CMK (cell line): ENCODE measurements at regions not wholly inside any gene's neighbourhood (a gene's known extent, or its start where the extent isn't known, plus 50 kb on each side); places are given as distances from the start of the nearest gene placed in this dataset.

Source experiments
- DNase-seq: peaks from one replicate; pipeline ENCODE4 v3.0.0-alpha.2; 2010; ENCODE audit warnings: low read depth

GRCh38 chr2:208545403-208546042 is 138.9 kb downstream of the PTH2R start:
- DNase-seq, result no peak

GRCh38 chr2:208546107-208546506 is 139.5 kb downstream of the PTH2R start:
- no peak for DNase-seq

GRCh38 chr2:208546860-208547650 is 140.5 kb downstream of the PTH2R start:
- DNase-seq, result no peak

GRCh38 chr2:208548700-208549099 is 142.1 kb downstream of the PTH2R start:
- no peak for DNase-seq

GRCh38 chr2:208549546-208550158 is 143.1 kb downstream of the PTH2R start:
- no peak for DNase-seq

GRCh38 chr2:208552943-208553342 is 146.4 kb downstream of the PTH2R start:
- no peak for DNase-seq

DNA sequence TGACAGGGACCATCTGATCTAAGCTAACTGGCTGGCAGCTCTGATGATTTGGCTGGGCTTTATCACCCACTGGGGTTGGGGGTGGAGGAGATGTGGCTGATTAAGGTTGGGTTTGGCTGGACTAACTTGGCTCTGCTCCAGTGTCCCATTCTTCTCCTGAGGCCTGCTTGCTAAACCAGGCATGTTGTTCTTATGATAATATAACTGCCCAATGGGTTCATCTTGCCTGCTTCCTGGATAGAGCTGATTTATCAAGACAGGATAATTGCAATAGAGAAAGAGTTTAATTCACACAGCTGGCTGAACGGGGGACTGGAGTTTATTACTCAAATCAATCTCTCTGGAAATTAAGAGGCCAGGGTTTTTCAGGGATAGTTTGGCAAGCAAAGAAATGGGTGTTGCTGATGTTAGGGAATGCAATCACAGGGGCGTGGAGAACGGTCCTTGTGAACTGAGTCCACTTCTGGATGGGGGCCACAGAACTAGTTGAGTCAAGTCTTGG is 150.4 kb downstream of the PTH2R start:
- no peak for DNase-seq

DNA sequence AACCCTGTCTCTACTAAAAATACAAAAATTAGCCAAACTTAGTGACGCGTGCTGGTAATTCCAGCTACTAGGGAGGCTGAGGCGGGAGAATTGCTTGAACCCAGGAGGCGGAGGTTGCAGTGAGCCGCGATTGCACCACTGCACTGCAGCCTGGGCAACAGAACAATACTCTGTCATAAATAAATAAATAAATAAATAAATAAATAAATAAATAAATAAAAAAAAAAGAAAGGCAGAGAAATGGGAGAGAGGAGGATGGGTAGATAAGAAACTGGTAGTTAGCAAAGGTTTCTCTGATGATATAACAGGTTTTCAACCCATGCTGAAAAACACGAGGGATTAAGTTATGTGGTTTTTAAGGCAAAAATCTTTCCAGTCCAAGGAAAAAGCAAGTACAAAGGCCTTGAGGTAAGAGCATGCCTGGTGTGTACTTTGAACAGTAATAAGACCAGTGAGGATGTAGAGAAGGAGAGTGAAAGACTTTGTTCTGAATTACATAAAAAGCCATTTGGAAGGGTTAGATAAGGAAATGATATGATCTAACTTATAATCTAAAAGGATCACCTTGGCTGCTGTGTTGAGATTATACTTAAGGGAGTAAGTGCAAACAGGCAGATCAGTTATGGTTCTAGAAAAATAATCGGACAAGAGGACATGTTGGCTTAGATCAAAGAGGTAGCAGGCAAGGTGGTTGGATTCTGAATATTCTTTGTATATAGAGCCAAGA is 159.3 kb downstream of the PTH2R start:
- DNase-seq, result peak; percentile 45

DNA sequence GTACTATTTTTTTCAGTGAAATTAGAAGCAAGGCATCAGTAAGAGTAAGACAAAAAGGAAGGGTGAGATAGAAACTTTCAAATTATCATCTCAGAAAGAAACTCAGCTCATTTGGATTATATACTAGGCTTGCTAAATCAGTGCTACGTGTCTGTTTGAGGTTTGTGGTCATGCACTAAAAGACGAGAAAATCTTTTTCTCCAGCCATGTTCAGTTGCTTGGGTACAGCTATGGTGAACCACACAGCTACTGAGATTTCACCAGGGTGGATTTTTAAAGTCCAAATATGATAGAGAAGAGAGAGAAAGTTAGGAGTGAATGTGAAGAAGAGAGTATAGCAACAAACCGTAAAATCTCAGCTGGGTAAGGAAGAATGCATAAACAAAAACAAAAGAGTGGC is 161.6 kb downstream of the PTH2R start:
- DNase-seq, result no peak

DNA sequence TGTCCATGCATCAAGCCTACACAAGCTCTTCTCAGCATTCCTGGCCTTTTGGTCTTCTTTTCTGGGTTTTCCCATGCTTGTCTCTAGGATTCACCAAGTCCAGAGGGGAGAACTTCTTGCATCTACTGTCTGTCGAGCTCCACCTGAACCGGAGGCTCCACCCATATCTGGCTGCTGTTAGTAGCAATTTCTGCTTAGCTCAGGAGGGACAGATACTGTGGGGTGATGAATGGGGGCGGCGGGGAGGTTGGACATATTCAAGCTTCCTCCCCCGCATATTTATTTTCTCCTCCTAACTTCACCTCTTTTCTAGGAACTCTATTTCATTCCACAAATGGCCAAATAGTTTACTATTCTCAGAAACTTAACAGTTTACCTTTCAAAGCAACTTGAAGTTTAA is 163.5 kb downstream of the PTH2R start:
- no peak for DNase-seq

- no peak for DNase-seq
Observed at GRCh38 chr2:208570851-208571763, 164.5 kb downstream of the PTH2R start.

DNA sequence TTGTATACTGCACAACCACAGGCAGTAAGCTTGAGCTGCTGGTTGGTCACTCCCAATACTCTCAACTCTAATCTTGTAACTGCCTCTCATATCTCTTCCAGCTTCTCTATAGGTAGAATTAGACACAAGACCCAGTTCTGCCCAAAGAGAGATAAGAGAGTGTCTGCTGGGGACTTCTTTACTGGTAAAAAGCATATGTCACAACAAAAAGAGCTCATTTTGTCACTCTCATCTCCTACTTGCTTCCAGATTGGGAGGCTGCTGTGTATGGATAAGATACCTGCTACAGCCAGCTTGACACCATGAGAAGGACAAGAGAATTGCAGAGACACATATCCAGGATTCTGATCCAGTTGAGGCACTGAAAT is 165.2 kb downstream of the PTH2R start:
- DNase-seq, result no peak

DNA sequence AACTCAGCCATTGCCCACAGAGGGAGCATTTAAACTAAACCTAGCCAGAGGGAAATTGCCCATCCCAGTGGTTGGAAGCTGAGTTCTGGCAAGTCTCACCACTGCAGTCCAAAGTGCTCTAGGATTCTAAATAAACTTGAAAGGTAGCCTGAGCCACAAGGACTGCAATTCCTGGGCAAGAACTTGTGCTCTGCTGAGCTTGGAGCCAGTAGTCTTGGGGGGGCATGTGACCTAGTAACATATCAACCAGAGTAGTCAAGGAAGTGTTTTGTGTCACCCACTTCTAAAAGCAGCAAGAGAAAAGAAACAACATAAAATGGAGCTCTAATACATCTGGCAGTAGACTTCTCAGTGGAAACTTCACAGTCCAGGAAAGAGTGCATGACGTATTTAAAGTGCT is 167.0 kb downstream of the PTH2R start:
- no peak for DNase-seq

GRCh38 chr2:208579678-208580077 is 173.1 kb downstream of the PTH2R start:
- DNase-seq, result no peak

DNA sequence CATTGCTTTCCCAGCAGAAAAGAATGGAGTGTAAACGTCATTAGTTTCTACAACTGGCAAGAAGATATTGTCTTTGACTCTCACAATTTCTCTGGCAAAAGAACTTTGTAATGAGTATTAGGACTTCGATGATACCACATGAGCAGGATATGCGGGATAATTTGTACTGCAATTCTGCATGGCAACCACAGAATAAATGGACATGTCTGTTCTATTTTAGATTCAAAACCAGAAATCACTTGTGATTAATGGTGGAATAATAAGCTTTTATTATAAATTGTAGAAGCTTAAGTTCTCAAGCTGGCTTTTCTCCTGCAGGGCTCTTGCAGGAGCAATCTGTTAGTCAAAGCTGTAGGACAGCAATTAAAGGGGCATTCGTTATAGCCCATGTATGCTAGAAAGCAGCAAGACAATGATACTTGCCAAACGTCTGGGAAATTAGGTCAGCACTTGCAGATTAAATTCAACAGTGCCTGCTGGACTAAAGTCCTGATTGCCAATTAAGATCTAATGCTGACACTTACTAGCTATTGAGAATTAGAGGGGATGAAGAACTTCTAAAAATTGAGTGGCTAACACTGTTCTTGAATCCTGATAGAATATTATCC is 177.9 kb downstream of the PTH2R start:
- DNase-seq, result no peak

DNA sequence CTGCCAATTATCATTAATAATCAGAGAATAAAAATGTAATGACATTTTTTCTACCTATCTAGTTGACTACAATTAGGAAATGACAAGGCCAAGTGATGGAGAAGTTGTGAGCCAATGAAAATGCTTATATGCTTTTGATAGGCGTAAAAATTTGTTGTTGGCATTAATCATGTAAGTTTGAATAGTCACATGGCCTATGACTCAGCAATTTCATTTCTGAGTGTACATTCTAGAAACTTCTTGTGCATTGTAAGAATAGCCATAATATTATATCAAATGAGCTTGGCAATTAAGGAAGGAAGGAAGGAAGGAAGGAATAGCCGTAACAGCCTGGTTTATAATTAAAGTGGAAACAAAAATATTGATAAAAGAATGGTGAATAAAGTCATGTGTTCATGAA is 179.9 kb downstream of the PTH2R start:
- DNase-seq, result no peak

DNA sequence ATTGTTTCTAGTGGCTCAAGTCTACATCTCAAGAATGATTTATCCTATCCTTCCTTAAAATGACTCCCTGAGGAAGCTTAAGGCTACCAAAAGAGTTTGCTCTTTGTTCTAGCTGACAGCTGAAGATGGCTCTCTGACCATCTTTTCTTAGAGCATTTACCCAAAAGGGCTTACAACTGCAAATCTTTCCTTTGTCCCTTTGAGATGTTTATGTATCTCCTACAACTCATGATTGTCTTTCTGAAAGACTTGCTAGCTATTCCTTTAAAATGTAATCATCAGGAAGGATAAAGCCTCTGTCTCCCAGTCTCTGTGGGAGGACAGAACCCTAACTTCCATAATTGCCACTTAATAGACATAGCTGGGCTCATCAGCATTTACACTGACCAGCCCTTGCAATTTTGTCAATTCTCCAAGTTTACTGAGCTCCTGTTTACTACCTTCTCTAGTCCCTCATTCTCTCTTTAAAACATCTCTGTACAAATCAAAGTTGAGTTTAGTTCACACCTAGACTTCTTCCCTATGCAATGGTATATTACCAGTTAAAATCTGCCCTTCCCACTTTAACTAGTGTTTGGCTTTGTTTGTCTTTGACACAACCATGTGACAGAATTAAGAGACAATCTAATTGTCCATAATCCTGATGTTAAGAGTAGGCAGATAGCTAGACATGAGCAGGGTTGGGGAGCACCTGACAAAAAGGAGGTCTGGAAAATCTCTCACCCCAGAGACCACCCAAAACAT is 188.2 kb downstream of the PTH2R start:
- DNase-seq, result no peak

GRCh38 chr2:208595386-208596275 is 189.0 kb downstream of the PTH2R start:
- no peak for DNase-seq

DNA sequence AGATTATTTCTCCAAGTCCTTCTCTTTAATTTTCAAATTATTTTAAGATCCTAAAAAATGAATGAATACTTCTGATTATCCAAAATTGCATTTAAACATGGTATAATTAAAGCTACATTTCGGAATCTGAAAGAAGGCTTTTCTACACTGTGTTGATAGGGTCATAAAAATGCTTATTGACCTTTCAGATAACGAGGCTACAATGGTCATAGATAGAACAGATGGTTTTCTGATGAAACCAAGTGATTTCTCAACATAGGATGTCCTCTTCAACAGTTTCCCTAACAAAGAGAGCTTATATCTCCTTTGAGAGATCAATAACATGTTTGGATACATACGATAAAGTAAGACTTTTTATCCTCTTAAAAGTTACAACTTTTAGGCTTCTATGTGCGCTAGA is 201.1 kb downstream of the PTH2R start:
- no peak for DNase-seq
